ENCODE measurements at regions not wholly inside any gene's neighbourhood (a gene's known extent, or its start where the extent isn't known, plus 50 kb on each side); places are given as distances from the start of the nearest gene placed in this dataset.

DNA sequence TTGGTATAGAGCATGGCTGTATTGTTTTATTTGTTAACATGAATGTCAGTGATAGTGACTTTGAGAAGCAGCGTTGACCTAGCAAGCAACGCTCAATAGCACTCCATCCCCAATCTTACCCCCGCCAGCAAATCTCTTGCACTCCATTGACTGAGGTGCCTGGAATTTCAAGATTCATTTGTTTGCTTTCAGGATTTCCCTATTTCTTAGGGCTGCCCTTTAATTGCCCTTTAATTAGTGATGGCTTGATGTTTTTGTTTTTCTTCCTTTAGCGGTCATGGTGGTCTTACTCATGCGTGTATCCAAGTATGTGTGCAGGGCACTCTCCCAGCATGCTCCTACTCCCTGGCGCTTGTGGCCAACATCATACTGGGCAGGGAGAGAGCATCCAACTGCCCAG lies 216.8 kb upstream of the TBL1XR1 start:
- H3K27me3 ChIP-seq: no peaks in the 10 kb centered on the region
- no peak for DNase-seq
- no peak overlapping the region for H3K27ac ChIP-seq
- no peaks in the 10 kb centered on the region for H3K9me3 ChIP-seq
- no peaks in the 10 kb centered on the region for H3K36me3 ChIP-seq
- WGBS, 2 donors: 88 to 94% methylated on average over 6 of the region's 6 CpGs
- TF ChIP-seq, protein P1, sequence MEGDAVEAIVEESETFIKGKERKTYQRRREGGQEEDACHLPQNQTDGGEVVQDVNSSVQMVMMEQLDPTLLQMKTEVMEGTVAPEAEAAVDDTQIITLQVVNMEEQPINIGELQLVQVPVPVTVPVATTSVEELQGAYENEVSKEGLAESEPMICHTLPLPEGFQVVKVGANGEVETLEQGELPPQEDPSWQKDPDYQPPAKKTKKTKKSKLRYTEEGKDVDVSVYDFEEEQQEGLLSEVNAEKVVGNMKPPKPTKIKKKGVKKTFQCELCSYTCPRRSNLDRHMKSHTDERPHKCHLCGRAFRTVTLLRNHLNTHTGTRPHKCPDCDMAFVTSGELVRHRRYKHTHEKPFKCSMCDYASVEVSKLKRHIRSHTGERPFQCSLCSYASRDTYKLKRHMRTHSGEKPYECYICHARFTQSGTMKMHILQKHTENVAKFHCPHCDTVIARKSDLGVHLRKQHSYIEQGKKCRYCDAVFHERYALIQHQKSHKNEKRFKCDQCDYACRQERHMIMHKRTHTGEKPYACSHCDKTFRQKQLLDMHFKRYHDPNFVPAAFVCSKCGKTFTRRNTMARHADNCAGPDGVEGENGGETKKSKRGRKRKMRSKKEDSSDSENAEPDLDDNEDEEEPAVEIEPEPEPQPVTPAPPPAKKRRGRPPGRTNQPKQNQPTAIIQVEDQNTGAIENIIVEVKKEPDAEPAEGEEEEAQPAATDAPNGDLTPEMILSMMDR (IDR thresholded peaks at IDR 0.05): no peak
- TF ChIP-seq POLR2A (IDR thresholded peaks at IDR 0.05): no peak
- H3K4me1 ChIP-seq: no peaks in the 10 kb centered on the region
- intact Hi-C loops (cut with DNase I): no loop called here
- H3K4me3 ChIP-seq (replicated peaks in 1 of 3): no peak overlapping the region

DNA sequence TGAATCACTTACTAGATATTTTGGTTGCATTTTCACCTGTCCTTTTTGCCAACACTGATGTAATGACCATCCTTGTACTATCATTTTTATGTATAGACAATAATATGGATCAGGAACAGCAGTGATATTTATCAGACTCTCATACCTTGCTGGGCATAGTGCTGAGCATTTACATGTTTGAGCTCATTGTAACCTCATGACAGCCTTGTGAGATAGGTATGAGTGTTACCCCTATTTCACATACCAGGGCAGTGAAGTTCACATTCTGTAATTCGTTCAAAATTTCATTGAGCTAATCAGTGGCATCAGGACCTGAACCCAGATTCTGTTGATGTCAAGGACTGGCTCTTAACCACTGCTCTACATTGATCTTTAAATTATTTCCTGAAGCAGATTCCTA lies 221.5 kb upstream of the TBL1XR1 start:
- WGBS, 2 donors: 65 to 85% methylated on average over 1 of the region's 1 CpG
- no peaks in the 10 kb centered on the region for H3K36me3 ChIP-seq
- no peak overlapping the region for H3K4me3 ChIP-seq (replicated peaks in 1 of 3)
- intact Hi-C loops (cut with DNase I): no loop called here
- DNase-seq: no peak
- no peak for TF ChIP-seq POLR2A (IDR thresholded peaks at IDR 0.05)
- TF ChIP-seq, protein P1 (IDR thresholded peaks at IDR 0.05): no peak
- peaks cover 4 to 15% of the 10 kb centered on the region in 2 donors for H3K4me1 ChIP-seq
- H3K27me3 ChIP-seq: no peaks in the 10 kb centered on the region
- H3K9me3 ChIP-seq: no peaks in the 10 kb centered on the region
- no peak overlapping the region for H3K27ac ChIP-seq

DNA sequence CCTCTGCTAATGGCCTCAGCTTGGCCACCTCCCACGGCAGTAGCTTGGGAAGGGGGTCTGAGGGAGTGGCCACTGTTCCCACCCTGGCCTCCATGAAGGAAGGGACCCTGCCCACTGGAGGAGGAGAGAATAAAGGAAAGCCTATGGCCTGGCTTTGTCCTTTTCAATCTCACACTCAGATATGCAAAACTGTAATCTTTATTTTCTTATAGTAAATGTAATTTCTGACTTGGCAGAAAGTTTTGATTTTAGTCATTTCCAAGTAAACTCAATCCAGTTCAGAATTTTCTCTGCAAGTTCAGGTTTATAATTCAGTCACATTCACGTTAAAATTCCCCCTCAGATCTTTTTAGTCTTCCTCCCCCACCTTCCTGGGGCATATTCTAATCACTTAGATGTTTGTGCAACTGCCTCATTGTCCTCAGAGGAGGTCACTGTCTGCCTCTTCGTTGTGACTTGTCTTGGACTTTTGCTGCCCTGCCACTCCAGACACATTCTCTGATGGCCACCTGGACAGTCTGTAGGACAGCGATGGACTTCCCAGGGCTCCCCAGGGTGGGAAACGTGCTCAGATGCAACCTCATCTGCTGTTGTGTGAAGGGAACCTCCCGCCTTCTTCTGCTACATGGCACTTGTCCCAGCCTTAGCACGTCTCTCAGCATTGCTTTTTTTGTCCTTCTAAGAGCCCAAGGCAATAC lies 222.8 kb upstream of the TBL1XR1 start:
- Histone ChIP-seq H3K27me3 (no peaks in the 10 kb centered on the region), H3K9me3 (no peaks in the 10 kb centered on the region), H3K4me1 (peaks cover 4 to 15% of the 10 kb centered on the region in 2 donors), H3K27ac (no peak overlapping the region), H3K36me3 (no peaks in the 10 kb centered on the region), H3K4me3 (replicated peaks in 1 of 3) (no peak overlapping the region)
- DNase-seq: peak; percentile 15 to 25
- 45 to 46% methylated on average over 7 of the region's 7 CpGs for WGBS, 2 donors
- intact Hi-C loops (cut with DNase I): no loop called here
- TF ChIP-seq, protein P1 (IDR thresholded peaks at IDR 0.05): no peak
- TF ChIP-seq POLR2A (IDR thresholded peaks at IDR 0.05): no peak

DNA sequence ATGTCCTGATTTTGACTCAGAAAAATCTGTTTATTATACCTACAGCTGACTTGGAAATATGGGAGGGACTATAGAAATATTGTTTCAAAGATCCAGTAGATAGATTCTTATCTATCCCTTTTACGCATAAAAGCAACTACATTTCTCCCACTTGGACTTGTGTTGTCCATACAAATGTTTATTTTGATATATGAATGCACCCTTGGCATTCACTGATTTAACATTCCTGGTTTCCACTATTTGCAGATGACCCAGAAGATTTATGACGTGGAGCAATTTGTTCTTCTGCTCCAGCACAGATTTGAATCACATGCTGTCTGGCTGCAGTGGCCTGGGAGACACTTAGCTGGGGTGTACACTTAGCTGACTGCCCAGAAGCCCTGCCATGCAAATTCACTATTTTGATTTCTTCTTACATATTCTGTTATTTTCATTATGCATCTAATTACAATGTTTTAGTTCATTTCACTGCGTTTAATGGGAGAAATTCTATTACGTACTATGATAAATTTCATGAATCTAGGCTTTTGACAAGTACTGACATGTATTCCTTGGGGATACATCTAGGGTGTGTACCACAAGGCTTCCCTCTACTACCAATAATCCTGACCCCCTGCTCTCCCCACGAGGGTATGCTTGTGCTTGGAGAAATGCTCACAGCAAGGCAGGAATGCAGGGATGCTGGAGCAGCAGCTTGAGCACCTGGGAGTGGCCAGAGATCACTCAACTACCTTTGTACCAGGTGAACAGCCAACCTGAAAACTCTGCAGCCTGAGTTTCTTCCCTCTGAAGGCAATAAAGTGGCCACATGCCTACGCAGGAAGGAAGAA lies 223.6 kb upstream of the TBL1XR1 start:
- peaks cover 4 to 15% of the 10 kb centered on the region in 2 donors for H3K4me1 ChIP-seq
- no peak overlapping the region for H3K4me3 ChIP-seq (replicated peaks in 1 of 3)
- 68% methylated on average over 6 of the region's 6 CpGs for WGBS, 2 donors
- H3K9me3 ChIP-seq: no peaks in the 10 kb centered on the region
- H3K36me3 ChIP-seq: no peaks in the 10 kb centered on the region
- no peak overlapping the region for H3K27ac ChIP-seq
- intact Hi-C loops (cut with DNase I): no loop called here
- DNase-seq: peak in 1 of 2 donors; percentile 21
- TF ChIP-seq POLR2A (IDR thresholded peaks at IDR 0.05): no peak
- TF ChIP-seq, protein P1 (IDR thresholded peaks at IDR 0.05): no peak
- H3K27me3 ChIP-seq: no peaks in the 10 kb centered on the region

DNA sequence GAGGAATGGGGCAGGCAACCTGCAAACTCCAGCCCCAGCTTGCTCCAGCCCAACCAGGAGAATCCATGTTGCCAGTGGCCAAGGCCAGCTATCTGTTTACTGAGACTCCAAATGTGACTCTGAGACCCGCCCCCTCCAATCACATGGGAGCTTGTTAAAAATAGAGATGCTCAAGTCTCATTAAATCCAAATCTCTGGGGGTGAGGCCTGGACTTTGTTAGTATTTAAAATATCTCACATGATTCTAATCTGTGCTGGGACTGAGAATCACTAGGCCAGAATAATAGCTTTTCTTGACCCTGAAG lies 224.2 kb upstream of the TBL1XR1 start:
- Histone ChIP-seq H3K27me3 (no peaks in the 10 kb centered on the region), H3K9me3 (no peaks in the 10 kb centered on the region), H3K27ac (no peak overlapping the region), H3K4me1 (peaks cover 4 to 15% of the 10 kb centered on the region in 2 donors), H3K36me3 (no peaks in the 10 kb centered on the region), H3K4me3 (replicated peaks in 1 of 3) (no peak overlapping the region)
- intact Hi-C loops (cut with DNase I): no loop called here
- TF ChIP-seq, protein P1 (IDR thresholded peaks at IDR 0.05): no peak
- TF ChIP-seq POLR2A (IDR thresholded peaks at IDR 0.05): no peak
- no peak for DNase-seq
- 69% methylated on average over 1 of the region's 1 CpG; no CpG with 5 or more reads in 1 of the 2 donors for WGBS, 2 donors

Measured in thyroid gland (tissue), 4 donors.